GM12891 (cell line): ENCODE measurements at regions not wholly inside any gene's neighbourhood (a gene's known extent, or its start where the extent isn't known, plus 50 kb on each side); places are given as distances from the start of the nearest gene placed in this dataset.

Source experiments
- PAX5 ChIP-seq: IDR thresholded peaks from 2 replicates; pipeline ENCODE4 v1.6.1; 2011; ENCODE audit warnings: low read length, moderate library complexity, mild to moderate bottlenecking; ENCODE audit not compliant: insufficient read depth, severe bottlenecking
- POLR2A ChIP-seq: IDR thresholded peaks from 2 replicates; pipeline ENCODE4 v1.6.1; 2011; ENCODE audit warnings: low read depth, low read length, control low read depth
- POLR2AphosphoS5 ChIP-seq: IDR thresholded peaks from 2 replicates; pipeline ENCODE4 v1.6.1; 2011; ENCODE audit warnings: low read depth, low read length, control low read depth
- SPI1 ChIP-seq: IDR thresholded peaks from 2 replicates; pipeline ENCODE4 v1.6.1; 2011; ENCODE audit warnings: low read depth, low read length, control low read depth
- TAF1 ChIP-seq: IDR thresholded peaks from 2 replicates; pipeline ENCODE4 v1.6.1; 2011; ENCODE audit warnings: low read depth, low read length, control low read depth

GRCh38 chr20:1786486-1786885, 108.7 kb upstream of the SIRPA start:
- TF ChIP-seq POLR2A (no peak), POLR2AphosphoS5 (no peak), TAF1 (no peak), SPI1 (no peak), PAX5 (no peak)
